Right lobe of liver (tissue), 4 donors: ENCODE measurements at regions not wholly inside any gene's neighbourhood (a gene's known extent, or its start where the extent isn't known, plus 50 kb on each side); places are given as distances from the start of the nearest gene placed in this dataset.

Experiments
- CTCF ChIP-seq, 4 donors: fragments of 200-600 bp in 3 of 4; fragments of 450-650 bp in 1 of 4; IDR thresholded peaks; one replicate each; pipeline versions ENCODE4 v1.5.1 to v1.8.0; 2016 to 2022; ENCODE audit warnings: antibody characterized with exemption in 4 of 4, mild to moderate bottlenecking in 2 of 4
- POLR2A ChIP-seq: fragments of 450-650 bp; IDR thresholded peaks from one replicate; pipeline ENCODE4 v1.6.1; 2017; ENCODE audit warnings: antibody characterized with exemption, mild to moderate bottlenecking
- donor health status: DM: no; HTN: no; CAD: no.
- donor health status: DM: no; HTN: no; CAD: no.
- donor health status: DM: no; HTN: yes; CAD: no.

GRCh38 chr14:43359317-43359716, 1147.8 kb downstream of the FSCB start:
- no peak for TF ChIP-seq POLR2A
- TF ChIP-seq CTCF (IDR thresholded peaks at IDR 0.05) = no peak
